GM21576 (cell line): ENCODE measurements at regions not wholly inside any gene's neighbourhood (a gene's known extent, or its start where the extent isn't known, plus 50 kb on each side); places are given as distances from the start of the nearest gene placed in this dataset.
"Not testable (repeated sequence)": the region's sequence is repeated elsewhere in the genome, so short reads cannot be mapped to it uniquely, and the experiment has no call there.

ENCODE experiments used
- ATAC-seq: cut with Tn5 transposase; IDR thresholded peaks from one replicate; pipeline ENCODE4 v1.9.1; 2021; ENCODE audit warnings: mild to moderate bottlenecking, moderate library complexity; ENCODE audit not compliant: unreplicated experiment

DNA sequence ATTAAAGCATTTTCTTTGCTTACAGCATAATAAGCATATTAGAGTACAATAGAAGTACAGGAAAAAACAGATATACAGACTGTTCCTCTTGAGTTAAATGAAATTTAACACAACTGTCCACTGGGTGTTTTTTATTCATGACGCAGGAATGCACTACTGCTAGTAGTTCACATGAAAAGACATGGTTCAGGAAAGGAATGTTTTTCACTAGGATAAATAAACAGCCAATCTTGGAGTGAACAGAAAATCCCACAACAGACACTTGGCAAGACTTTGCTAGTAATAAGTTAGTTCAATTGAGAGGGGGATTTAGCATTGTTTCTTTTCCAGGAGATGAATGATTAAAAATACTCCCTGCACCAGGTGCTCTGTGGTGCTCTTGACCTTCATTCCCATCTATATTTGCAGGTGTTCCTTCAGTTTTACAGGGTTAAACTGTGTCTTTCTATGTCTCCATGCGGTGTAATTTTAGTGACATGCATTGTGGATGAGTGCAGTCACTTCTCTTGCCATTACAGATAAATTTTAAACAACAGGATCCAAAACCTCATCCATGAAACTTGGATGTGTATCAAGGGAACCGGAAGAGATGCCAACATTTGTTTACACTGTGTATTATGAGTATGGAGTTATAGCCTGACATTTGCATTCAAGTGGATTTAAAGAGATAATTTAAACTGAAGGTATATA, 796.6 kb downstream of the DSC3 start:
- ATAC-seq, result no peak

DNA sequence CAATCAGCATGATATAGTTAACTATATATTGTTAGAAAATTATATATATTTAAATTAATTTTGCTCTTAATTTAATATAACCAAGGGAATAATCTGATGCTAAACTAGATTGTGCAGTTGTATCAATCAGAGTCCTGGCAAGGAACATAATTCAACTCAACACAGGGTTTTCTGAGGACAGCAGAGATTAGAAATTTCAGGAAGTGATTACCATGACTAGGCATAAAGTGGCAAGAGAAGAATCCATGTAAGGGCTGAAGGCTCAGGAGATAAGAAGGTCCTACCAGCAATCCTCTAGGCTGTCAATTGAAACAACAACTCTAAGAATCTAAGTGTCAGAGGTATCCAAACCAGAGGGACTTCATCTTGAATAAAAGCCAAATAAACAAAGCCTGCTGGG, 807.8 kb downstream of the DSC3 start:
- no peak for ATAC-seq

DNA sequence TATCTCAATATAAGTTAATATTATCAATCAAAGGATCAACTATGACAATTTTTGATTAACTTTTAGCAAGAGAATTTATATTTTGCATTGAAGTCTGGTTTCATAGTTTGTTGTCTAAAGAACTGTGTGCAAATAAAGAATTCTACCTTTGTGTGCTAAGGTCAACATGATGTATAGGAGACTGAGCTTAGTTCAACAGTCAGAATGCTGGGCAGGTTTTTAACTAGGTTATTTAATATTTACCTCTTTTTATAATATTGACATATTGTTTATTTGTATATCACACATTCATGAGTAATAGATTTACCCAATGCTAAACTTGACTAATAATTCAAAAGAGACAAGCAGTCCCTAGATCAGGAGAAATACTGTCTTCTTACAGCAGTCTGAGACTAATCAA, 831.4 kb downstream of the DSC3 start:
- ATAC-seq, result no peak

DNA sequence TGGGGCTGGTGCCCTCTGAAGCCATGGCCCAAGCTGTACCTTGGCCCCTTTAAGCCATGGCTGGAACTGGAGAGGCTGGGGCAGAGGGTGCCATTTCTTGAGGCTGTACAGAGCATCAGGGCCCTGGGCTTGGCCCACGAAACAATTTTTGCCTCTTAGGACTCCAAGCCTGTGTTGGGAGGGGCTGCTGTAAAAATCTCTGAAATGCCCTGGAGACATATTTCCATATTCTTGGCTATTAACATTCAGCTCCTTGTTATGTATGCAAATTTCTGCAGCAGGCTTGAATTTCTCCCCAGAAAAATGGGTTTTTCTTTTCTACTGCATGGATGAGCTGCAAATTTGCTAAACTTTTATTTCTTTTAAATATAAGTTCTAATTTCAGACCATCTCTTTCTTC, 834.0 kb downstream of the DSC3 start:
- ATAC-seq, result no peak

DNA sequence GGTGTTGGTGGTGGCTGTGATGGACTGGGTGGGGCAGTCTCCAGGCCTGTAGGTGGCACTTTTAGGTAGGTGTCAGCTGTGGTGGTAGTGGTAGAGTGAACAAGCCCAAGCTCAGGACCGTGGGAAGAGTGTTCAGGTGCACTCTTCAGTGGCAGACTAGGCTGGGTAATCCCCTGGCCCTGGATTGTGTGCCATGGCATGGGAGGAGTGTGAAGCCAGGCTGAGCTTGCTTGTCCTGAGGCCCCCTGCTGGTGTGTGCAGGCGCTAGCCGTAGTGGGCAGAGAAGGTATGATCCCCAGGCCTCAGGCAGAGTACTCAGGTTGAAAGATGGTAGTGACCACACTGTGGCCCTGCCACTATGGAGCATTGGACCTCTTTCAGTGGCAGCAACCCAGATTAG, 850.3 kb downstream of the DSC3 start:
- ATAC-seq, result no peak

DNA sequence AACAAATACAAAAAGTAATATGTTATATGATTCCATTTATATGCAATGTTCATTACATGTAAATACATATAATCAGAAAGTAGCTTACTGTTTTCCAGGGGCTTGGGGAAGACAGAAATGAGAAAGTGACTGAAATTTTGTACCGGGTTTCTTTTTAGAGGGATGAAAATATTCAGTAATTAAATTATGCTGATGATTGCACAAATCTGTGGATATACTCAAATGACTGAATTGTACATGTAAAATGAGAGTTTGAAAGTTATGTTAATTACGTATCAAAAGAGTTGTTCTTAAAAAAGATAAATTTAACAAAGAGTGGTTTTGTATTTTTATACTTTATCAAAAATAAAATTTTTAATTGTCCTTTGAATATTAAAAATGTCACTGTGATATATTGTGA, 856.3 kb downstream of the DSC3 start:
- no peak for ATAC-seq

DNA sequence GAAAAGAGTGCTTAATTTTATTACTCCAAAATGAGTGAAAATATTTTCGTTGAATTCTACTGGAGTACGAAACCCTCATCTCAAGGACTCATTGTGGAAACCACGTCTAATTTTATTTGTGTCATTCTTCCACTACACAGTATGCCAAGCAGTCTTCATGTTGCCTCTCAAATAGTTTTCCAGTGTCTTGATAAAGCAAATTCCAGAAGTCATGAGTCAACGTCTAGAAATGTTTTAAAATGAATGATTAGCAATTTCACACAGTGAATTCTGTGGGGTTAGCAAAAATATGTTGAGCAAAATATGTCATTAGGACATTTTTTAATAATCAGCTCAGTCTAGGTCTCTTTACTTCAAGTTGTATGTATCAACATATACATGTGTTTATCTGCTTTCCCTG, 865.5 kb downstream of the DSC3 start:
- ATAC-seq, result no peak

DNA sequence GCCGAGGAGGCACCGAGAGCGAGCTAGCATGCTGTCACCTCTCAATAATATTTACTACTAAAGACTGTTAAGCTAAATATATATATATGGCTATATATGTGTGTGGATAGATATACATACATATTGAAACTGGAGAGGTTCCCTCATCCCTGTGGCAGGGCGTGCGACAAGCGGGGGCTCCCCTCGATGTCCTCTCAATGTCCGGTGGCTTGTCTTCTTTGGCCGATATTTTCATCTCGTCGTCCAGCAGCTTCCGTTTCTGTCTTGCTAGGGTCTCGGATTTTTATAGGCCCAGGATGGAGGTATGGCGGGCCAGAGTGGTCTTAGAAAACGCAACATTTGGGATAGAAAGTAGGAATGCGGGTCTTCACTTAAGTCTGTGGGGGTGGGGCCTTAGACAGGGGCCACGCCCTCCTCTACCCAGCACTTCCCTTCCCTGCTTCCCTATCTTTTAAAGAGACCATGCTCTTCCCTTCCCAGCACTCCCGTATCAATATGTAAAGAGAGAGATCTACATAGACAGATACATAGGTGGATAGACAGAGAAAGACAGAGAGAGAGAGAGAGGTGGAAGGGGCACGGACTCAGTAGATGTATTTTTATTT, 866.8 kb downstream of the DSC3 start:
- no peak for ATAC-seq

DNA sequence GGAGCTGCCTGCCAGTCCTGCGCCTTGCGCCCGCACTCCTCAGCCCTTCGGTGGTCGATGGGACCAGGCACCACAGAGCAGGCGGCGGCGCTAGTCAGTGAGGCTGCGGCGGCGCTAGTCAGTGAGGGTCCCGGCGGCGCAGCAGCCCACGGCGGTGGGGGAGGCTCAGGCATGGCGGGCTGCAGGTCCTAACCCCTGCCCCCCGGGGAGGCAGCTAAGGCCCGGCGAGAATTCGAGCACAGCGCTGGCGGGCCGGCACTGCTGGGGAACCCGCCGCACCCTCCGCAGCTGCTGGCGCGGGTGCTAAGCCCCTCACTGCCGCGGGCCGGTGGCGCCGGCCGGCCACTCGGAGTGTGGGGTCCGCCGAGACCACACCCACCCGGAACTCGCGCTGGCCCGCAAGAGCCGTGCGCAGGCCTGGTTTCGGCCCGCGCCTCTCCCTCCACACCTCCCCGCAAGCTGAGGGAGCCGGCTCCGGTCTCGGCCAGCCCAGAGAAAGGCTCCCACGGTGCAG, 867.4 kb downstream of the DSC3 start:
- no peak for ATAC-seq

DNA sequence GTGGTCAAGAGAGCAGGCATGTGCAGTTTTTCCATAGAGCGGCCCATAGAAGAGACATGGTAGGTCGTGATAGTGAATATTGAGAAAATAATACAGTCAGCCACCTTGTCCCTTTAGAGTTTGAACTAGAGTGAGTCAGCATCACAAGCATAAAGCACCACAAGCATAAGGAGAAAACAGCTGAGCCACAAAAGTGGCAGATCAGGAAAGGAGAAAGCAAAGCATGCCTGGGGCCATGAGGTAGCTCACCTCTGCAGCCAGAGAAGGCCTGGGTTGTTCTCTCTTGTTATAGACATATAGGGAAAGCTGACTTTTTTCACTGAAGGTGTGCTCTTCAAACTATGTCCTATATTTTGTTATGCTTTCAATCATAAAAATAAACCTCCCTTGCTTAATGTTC, 879.0 kb downstream of the DSC3 start:
- ATAC-seq, result no peak

DNA sequence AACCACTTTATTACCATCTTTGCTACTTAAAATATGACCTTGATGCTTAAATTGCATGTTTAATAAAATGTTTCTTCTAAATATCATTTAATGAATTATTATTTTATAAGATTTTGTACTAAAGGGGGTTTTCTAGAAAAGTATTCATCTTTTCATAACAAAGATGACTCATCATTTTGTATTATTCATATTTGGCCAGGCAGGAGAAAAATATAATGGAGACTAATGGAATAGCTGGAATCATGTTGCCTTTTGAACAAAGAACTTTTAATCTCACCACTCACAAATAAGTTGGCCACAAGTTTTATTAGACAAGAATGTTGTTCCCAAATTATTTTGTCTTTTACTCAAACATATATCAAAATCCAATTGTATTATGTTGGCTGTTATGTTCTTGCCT, 882.4 kb downstream of the DSC3 start:
- ATAC-seq, result no peak

DNA sequence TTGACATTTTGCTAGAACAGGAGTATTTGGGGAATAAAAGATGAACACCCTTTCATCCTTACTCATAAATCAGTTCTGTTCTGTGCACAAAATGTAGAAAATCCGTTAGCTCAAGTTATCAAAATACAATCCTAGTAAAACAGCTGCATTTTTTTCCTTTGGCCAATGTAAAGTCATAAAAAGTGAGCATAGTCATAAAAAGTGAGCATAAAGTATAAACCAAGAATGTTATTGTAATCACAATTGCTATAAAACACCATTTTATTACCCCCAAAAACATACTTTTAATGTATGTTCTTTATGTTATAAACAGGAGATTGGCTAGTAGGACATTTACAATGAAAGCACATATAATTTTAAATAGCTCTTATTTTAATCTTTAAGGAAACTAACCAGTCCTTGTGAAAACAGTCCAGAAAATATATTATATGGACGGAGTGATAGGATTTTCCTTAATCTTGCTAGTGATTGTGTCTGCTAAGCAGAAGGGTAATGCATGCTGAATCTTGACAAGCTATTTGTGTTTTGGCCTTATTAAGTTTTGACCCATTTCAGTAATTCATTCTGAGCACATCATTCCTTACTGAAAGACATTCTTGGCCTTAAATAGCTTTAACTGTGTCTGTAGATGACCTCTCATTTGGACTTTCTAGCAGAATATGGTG, 891.8 kb downstream of the DSC3 start:
- no peak for ATAC-seq

DNA sequence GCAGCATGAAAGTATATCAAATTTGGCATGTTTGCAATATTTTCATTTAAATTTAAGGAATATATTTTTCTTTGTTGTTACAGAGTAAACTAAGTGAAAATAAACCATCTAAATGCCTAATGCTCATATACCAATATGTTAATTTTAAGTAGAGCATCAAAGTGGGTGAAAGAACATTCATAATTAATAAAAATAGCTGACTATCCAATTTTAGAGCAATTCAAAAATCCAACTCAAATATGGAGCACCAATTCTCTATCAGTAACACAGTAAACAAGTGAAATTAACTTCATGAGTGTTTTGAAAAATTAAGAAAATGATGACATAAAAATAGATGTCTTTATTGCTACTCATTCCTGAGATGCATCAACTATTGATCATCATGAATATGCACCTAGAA, 893.0 kb downstream of the DSC3 start:
- ATAC-seq, result no peak

DNA sequence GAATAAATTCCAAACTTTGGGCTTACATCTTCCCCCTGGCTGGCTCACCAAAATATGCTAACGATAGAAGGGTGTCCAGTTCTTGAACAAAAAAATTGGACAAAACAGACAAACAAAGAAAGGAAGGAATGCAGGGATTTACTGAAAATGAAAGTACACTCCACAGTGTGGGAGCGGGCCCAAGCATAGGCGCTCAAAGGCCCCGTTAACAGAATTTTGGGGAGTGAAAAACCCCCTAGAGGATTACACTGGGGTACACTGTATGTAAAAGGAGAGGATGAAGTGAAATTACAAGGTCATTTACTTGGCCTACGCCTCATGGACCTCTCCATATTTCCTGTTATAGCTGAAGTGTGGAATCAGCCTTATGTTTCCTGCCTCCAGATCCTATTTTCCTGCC, 899.7 kb downstream of the DSC3 start:
- ATAC-seq, result no peak

DNA sequence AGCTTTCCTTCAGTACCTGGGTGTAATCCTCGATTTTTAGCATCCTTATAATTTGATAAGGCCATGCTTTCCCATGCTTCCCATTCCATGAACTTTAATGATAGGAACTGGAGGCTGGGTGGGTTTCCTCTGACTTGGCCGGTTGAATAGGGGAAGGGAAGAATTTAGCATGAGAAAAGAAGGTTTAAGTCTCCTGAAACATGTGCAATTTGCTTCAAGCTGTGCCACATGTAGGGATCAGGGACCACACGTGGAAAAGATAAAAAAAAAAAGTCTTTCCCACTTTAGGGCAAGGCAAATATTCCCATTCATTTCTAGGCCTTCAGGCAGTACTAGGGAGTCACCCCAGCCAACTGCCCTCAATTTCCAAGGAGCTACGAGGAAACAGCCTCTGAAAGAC, 900.3 kb downstream of the DSC3 start:
- no peak for ATAC-seq

DNA sequence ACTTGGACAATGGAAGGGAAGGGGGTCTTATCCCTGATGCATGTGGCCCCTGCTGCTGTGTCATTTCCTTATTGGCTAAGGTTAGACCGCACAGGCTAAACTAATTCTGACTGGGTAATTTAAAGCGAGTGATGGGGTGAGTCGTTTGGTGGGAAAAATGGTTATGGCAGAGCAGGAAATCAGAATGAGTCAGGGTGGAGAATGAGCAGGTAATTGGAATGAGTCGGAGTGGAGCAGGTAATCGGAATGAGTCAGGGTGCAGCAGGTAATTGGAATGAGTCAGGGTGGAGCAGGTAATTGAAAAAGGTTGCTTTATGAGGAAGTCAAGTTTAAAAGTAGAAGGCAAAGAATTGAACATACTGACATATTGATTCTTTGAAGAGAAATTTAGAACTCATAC, 901.0 kb downstream of the DSC3 start:
- ATAC-seq, result not testable (repeated sequence)

DNA sequence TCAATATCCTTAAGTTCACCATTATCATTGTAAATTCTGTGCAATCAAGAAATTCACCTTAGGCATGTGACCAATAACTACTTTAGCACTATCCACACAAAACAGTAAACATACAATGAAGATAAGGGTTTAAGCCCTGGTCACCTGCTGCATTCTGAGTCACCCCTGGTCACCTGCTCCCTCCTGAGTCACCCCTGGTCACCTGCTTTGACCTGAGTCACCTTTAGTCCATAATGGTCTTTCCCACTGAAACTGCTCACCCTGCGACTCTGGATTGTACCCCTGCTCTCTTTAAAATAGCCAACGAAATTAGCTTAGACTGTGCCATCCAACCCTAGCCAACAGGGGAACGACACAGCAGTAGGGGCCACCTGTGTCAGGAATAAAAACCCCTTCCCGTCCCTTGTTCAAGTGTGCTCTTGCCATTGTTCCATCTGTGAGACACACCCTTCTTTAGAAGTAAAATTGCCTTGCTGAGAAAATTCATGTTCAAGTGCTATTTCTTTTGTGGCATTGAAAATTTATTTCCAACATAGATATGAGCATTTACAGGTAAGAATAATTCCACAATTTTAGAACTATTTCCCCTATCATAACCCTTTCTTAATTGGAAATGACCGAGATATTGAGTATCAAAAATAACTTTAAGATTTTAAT, 902.8 kb downstream of the DSC3 start:
- no peak for ATAC-seq

DNA sequence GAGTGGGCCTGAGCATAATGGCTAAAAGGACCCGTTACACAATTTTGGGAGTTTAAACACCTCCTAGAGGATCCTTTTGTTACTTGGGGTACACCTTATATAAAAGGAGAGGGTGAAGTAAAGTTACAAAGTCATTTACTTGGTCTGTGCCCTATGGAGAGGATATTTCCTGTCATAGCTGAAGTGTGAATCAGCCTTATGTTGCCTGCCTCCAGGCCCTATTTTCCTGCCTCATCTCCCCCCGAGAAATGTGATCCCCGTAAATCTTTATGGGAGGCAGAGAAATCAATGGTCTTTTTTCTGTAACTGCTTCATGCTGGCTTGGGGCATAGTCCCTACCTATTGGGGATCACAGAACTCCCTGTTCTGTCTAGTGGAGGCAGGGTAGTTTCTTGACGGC, 906.6 kb downstream of the DSC3 start:
- no peak for ATAC-seq

DNA sequence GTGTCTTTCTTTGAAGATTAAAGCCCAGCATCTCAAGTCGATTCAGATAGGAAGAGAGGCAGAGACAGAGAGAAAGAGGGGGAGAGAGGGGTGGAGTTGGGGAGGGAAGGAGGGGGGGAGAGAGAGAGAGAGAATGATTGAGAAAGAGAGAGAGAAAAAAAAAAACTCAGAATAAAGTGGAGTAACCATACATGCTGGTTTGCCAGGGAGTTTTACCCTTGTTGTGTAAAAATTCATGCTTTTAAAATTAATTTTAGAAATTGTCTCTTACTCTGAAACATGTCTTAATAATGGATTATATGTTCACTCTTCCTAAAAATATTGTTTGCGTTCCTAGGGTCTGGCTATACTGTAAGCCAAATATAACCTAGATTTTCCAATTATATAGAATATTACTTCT, 908.5 kb downstream of the DSC3 start:
- ATAC-seq, result no peak

DNA sequence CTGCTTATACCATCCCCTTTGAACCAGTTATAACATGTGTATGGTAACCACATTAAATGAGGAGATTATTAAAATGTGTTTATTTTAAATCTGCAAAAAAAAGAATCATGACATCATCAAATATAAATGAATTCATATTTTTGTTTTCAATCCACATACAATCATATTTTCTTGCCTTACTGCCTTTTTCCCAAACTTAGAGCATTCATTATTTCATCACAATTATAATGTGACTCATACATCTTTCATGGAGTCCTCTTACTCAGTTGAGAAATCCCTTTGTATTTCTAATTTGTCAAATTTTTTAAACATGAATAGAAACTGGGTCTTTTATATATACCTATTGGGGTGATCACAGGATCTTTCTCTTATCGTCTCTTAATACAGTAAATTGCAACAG, 909.6 kb downstream of the DSC3 start:
- ATAC-seq, result no peak

DNA sequence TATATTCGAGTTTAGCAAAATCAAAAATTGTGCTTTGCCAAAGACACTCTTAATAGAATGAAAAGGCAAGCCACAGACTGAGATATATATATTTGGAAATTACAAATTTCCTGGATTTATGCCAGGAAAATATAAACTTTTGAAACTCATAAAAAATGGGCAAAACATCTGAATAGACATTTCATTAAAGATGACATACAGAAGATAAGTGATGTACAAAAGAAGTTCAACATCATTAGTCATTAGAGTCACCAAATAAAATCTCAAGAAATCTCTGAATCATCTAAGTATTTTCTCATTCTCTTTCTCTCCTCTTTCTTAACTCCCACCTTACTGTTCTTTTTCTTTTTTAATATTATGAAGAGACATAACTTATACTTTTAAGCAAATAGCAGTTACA, 921.1 kb downstream of the DSC3 start:
- ATAC-seq, result no peak

DNA sequence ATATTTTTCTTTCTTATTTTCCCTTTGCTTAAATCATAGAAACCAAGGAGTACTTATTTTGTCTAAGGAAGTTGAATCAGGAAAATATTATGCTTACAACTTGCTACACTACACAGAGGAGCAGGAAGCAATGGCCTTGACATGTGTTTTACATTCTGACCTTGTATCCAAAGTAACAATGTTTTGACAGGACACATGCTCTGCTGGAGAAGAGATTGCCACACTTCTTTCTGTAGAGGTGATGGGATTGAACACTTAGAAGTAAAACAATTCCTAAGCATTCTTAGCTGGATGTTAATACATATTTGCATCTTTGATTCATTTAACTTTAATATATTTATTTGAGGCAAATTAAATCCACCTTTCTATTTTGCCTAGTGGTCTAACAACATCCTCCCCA, 929.1 kb downstream of the DSC3 start:
- ATAC-seq, result no peak
